ENCODE measurements at regions not wholly inside any gene's neighbourhood (a gene's known extent, or its start where the extent isn't known, plus 50 kb on each side); places are given as distances from the start of the nearest gene placed in this dataset.

GRCh38 chrX:39473812-39474211 is 623.9 kb downstream of the BCOR start:
- TF ChIP-seq CTCF (IDR thresholded peaks at IDR 0.05) (no peak), POLR2A (IDR thresholded peaks at IDR 0.05) (no peak), POLR2AphosphoS5 (IDR thresholded peaks at IDR 0.05) (no peak)
